Liver (tissue), 8 donors: ENCODE measurements at regions not wholly inside any gene's neighbourhood (a gene's known extent, or its start where the extent isn't known, plus 50 kb on each side); places are given as distances from the start of the nearest gene placed in this dataset.

Experiments
- DNase-seq: peaks from one replicate; pipeline ENCODE4 v3.0.0-alpha.2; 2017; ENCODE audit warnings: low spot score
- H3K27ac ChIP-seq, 2 donors: one replicate each; pipeline ENCODE4 v1.7.0; 2013; ENCODE audit warnings: inconsistent platforms in 2 of 2, low read length in 2 of 2, control low read depth in 1 of 2, low read depth in 1 of 2, mild to moderate bottlenecking in 1 of 2
- H3K27me3 ChIP-seq, 4 donors: one replicate each; pipeline versions ENCODE4 v1.6.1 to v1.7.0; 2013; ENCODE audit warnings: low read length in 3 of 4, inconsistent platforms in 1 of 4, mild to moderate bottlenecking in 1 of 4, moderate library complexity in 1 of 4; ENCODE audit not compliant: control insufficient read depth in 4 of 4, insufficient read depth in 4 of 4
- H3K36me3 ChIP-seq, 4 donors: one replicate each; pipeline versions ENCODE4 v1.6.1 to v1.7.0; 2013; ENCODE audit warnings: low read length in 3 of 4, mild to moderate bottlenecking in 3 of 4, low read depth in 1 of 4, moderate library complexity in 1 of 4; ENCODE audit not compliant: control insufficient read depth in 4 of 4, insufficient read depth in 3 of 4
- H3K4me1 ChIP-seq, 4 donors: one replicate each; pipeline versions ENCODE4 v1.6.1 to v1.7.0; 2013; ENCODE audit warnings: low read length in 3 of 4, mild to moderate bottlenecking in 3 of 4, moderate library complexity in 1 of 4; ENCODE audit not compliant: control insufficient read depth in 4 of 4, insufficient read depth in 4 of 4
- H3K4me3 ChIP-seq, 3 donors: one replicate each; pipeline versions ENCODE4 v1.6.1 to v1.7.0; 2013; ENCODE audit warnings: low read length in 3 of 3, control low read depth in 1 of 3, low read depth in 1 of 3, mild to moderate bottlenecking in 1 of 3
- H3K9ac ChIP-seq, 2 donors: one replicate each; pipeline ENCODE4 v1.7.0; 2013; ENCODE audit warnings: low read length in 2 of 2, mild to moderate bottlenecking in 2 of 2, moderate library complexity in 2 of 2, control low read depth in 1 of 2, low read depth in 1 of 2
- H3K9me3 ChIP-seq, 4 donors: one replicate each; pipeline versions ENCODE4 v1.6.1 to v1.7.0; 2013; ENCODE audit warnings: low read length in 3 of 4; ENCODE audit not compliant: control insufficient read depth in 4 of 4
- EGR1 ChIP-seq, 2 donors: IDR thresholded peaks; 2 replicates each; pipeline ENCODE4 v1.6.1; 2016 to 2018; ENCODE audit warnings: antibody characterized with exemption in 2 of 2, low read depth in 2 of 2
- FOXA1 ChIP-seq: IDR thresholded peaks from 2 replicates; pipeline ENCODE4 v1.6.1; 2016; ENCODE audit warnings: antibody characterized with exemption
- GABPA ChIP-seq, 2 donors: IDR thresholded peaks in 1 of 2; conservative IDR thresholded peaks in 1 of 2; 2 replicates each; pipeline ENCODE4 v1.6.1; 2016; ENCODE audit warnings: antibody characterized with exemption in 2 of 2, mild to moderate bottlenecking in 1 of 2, moderate library complexity in 1 of 2
- HNF4A ChIP-seq, 2 donors: conservative IDR thresholded peaks; 2 replicates each; pipeline ENCODE4 v1.6.1; 2016; ENCODE audit warnings: antibody characterized with exemption in 2 of 2, mild to moderate bottlenecking in 2 of 2
- HNF4G ChIP-seq: IDR thresholded peaks from 2 replicates; pipeline ENCODE4 v1.6.1; 2016; ENCODE audit warnings: antibody characterized with exemption
- JUND ChIP-seq, 2 donors: IDR thresholded peaks; 2 replicates each; pipeline ENCODE4 v1.6.1; 2016; ENCODE audit warnings: antibody characterized with exemption in 2 of 2
- NR2F2 ChIP-seq: IDR thresholded peaks from 2 replicates; pipeline ENCODE4 v1.6.1; 2016; ENCODE audit warnings: antibody characterized with exemption
- RAD21 ChIP-seq, 2 donors: IDR thresholded peaks; 2 replicates each; pipeline ENCODE4 v1.6.1; 2016; ENCODE audit warnings: antibody characterized with exemption in 2 of 2, mild to moderate bottlenecking in 2 of 2
- RXRA ChIP-seq, 2 donors: IDR thresholded peaks; 2 replicates each; pipeline ENCODE4 v1.6.1; 2017 to 2018; ENCODE audit warnings: antibody characterized with exemption in 2 of 2, mild to moderate bottlenecking in 1 of 2
- SP1 ChIP-seq: IDR thresholded peaks from 2 replicates; pipeline ENCODE4 v1.6.1; 2018; ENCODE audit warnings: antibody characterized with exemption, mild to moderate bottlenecking
- TAF1 ChIP-seq: conservative IDR thresholded peaks from 2 replicates; pipeline ENCODE4 v1.6.1; 2016; ENCODE audit warnings: antibody characterized with exemption, mild to moderate bottlenecking
- YY1 ChIP-seq: IDR thresholded peaks from 2 replicates; pipeline ENCODE4 v1.6.1; 2016; ENCODE audit warnings: antibody characterized with exemption, mild to moderate bottlenecking
- WGBS: extraction: QIAGEN DNeasy Blood & Tissue Kit; methylation state at CpG from one replicate; pipeline ENCODE4 v1.1.7; 2013; 5-methylcytosine and 5-hydroxymethylcytosine counted together
- TF ChIP-seq, protein P1 (sequence below): fragments of 150-350 bp; IDR thresholded peaks from 2 replicates; pipeline ENCODE4 v1.5.1; 2017; ENCODE audit warnings: improper control_type of control experiment, low read depth, low read length; ENCODE audit not compliant: missing input control
- TF ChIP-seq, protein P2 (sequence below): IDR thresholded peaks from 2 replicates; pipeline ENCODE4 v1.6.1; 2016; ENCODE audit warnings: antibody characterized with exemption
- TF ChIP-seq, protein P3 (sequence below): IDR thresholded peaks from 2 replicates; pipeline ENCODE4 v1.6.1; 2016; ENCODE audit warnings: antibody characterized with exemption
- TF ChIP-seq, protein P4 (sequence below): IDR thresholded peaks from 2 replicates; pipeline ENCODE4 v1.6.1; 2016; ENCODE audit warnings: antibody characterized with exemption, mild to moderate bottlenecking
- TF ChIP-seq, protein P5 (sequence below): IDR thresholded peaks from 2 replicates; pipeline ENCODE4 v1.6.1; 2016; ENCODE audit warnings: antibody characterized with exemption
- donor health status: healthy.
- donor health status: healthy.
- donor health status: healthy.
- donor health status: healthy.
- donor health status: healthy.

DNA sequence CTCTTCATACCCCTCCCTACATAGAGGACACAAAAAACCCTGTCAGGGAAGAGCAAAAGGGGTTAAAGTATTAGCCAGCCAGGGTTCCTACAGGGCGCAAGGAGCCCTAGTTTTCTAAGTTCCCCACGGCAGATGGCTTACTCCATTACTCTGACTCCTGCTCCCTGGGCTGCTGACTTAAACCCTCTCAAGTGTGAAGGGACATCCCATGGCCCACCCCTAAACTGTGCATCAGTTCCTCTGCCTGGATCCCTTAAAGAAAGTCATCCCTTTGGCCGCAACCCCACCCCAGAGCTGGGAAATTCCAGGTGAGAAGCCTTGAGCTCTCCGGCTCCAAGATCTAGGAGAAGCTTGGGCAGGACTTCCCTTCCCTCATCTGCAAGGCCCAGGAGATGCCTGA lies 236.0 kb downstream of the TOMM20 start:
- Histone ChIP-seq H3K27me3 (no peaks in the 10 kb centered on the region), H3K4me3 (no peak overlapping the region), H3K36me3 (no peaks in the 10 kb centered on the region), H3K4me1 (peaks cover 0 to 5% (median 1%) of the 10 kb centered on the region in 4 donors), H3K9ac (no peak overlapping the region), H3K27ac (no peak overlapping the region), H3K9me3 (no peaks in the 10 kb centered on the region)
- 91% methylated on average over 4 of the region's 4 CpGs for WGBS
- no peak for DNase-seq
- TF ChIP-seq, protein P1, sequence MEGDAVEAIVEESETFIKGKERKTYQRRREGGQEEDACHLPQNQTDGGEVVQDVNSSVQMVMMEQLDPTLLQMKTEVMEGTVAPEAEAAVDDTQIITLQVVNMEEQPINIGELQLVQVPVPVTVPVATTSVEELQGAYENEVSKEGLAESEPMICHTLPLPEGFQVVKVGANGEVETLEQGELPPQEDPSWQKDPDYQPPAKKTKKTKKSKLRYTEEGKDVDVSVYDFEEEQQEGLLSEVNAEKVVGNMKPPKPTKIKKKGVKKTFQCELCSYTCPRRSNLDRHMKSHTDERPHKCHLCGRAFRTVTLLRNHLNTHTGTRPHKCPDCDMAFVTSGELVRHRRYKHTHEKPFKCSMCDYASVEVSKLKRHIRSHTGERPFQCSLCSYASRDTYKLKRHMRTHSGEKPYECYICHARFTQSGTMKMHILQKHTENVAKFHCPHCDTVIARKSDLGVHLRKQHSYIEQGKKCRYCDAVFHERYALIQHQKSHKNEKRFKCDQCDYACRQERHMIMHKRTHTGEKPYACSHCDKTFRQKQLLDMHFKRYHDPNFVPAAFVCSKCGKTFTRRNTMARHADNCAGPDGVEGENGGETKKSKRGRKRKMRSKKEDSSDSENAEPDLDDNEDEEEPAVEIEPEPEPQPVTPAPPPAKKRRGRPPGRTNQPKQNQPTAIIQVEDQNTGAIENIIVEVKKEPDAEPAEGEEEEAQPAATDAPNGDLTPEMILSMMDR: no peak
- no peak for TF ChIP-seq FOXA1
- TF ChIP-seq, protein P2, sequence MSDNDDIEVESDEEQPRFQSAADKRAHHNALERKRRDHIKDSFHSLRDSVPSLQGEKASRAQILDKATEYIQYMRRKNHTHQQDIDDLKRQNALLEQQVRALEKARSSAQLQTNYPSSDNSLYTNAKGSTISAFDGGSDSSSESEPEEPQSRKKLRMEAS: no peak
- TF ChIP-seq, protein P3, sequence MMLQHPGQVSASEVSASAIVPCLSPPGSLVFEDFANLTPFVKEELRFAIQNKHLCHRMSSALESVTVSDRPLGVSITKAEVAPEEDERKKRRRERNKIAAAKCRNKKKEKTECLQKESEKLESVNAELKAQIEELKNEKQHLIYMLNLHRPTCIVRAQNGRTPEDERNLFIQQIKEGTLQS: no peak
- TF ChIP-seq SP1: no peak
- no peak for TF ChIP-seq RXRA (IDR thresholded peaks at IDR 0.05)
- no peak for TF ChIP-seq TAF1
- TF ChIP-seq RAD21 (IDR thresholded peaks at IDR 0.05): no peak
- TF ChIP-seq NR2F2: no peak
- TF ChIP-seq JUND (IDR thresholded peaks at IDR 0.05): no peak
- TF ChIP-seq, protein P4, sequence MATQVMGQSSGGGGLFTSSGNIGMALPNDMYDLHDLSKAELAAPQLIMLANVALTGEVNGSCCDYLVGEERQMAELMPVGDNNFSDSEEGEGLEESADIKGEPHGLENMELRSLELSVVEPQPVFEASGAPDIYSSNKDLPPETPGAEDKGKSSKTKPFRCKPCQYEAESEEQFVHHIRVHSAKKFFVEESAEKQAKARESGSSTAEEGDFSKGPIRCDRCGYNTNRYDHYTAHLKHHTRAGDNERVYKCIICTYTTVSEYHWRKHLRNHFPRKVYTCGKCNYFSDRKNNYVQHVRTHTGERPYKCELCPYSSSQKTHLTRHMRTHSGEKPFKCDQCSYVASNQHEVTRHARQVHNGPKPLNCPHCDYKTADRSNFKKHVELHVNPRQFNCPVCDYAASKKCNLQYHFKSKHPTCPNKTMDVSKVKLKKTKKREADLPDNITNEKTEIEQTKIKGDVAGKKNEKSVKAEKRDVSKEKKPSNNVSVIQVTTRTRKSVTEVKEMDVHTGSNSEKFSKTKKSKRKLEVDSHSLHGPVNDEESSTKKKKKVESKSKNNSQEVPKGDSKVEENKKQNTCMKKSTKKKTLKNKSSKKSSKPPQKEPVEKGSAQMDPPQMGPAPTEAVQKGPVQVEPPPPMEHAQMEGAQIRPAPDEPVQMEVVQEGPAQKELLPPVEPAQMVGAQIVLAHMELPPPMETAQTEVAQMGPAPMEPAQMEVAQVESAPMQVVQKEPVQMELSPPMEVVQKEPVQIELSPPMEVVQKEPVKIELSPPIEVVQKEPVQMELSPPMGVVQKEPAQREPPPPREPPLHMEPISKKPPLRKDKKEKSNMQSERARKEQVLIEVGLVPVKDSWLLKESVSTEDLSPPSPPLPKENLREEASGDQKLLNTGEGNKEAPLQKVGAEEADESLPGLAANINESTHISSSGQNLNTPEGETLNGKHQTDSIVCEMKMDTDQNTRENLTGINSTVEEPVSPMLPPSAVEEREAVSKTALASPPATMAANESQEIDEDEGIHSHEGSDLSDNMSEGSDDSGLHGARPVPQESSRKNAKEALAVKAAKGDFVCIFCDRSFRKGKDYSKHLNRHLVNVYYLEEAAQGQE: no peak
- TF ChIP-seq, protein P5, sequence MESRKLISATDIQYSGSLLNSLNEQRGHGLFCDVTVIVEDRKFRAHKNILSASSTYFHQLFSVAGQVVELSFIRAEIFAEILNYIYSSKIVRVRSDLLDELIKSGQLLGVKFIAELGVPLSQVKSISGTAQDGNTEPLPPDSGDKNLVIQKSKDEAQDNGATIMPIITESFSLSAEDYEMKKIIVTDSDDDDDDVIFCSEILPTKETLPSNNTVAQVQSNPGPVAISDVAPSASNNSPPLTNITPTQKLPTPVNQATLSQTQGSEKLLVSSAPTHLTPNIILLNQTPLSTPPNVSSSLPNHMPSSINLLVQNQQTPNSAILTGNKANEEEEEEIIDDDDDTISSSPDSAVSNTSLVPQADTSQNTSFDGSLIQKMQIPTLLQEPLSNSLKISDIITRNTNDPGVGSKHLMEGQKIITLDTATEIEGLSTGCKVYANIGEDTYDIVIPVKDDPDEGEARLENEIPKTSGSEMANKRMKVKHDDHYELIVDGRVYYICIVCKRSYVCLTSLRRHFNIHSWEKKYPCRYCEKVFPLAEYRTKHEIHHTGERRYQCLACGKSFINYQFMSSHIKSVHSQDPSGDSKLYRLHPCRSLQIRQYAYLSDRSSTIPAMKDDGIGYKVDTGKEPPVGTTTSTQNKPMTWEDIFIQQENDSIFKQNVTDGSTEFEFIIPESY: no peak
- no peak for TF ChIP-seq HNF4G
- TF ChIP-seq YY1: no peak
- no peak for TF ChIP-seq HNF4A (conservative IDR thresholded peaks at IDR 0.05)
- no peak for TF ChIP-seq EGR1 (IDR thresholded peaks at IDR 0.05; ENCODE audit: low read depth in 2 of 2)

DNA sequence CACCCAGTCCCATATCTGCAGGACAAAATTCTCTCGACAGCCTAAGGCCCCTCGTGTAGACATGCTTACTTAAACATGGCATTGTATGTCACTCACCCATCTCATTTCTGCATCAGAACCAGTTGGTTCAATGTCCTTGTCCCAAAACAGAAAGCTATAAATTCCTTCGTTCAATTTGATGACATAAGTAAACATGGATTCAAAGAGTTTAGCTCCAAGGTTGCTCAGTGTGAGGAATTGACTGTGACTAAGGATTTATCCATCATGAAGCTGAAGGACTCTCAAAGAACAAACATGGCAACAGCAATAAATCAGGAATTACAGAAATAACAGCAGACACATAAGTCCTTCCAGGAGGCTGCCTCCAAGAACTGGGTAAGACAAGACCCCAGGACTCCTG lies 237.2 kb downstream of the TOMM20 start:
- H3K9me3 ChIP-seq: no peaks in the 10 kb centered on the region
- H3K4me3 ChIP-seq: no peak overlapping the region
- peaks cover 0 to 5% (median 1%) of the 10 kb centered on the region in 4 donors for H3K4me1 ChIP-seq
- H3K27me3 ChIP-seq: no peaks in the 10 kb centered on the region
- H3K9ac ChIP-seq: no peak overlapping the region
- WGBS: 87% methylated on average over 3 of the region's 3 CpGs
- no peak for TF ChIP-seq RAD21 (IDR thresholded peaks at IDR 0.05)
- TF ChIP-seq NR2F2: no peak
- TF ChIP-seq YY1: no peak
- TF ChIP-seq RXRA (IDR thresholded peaks at IDR 0.05): no peak
- no peak for TF ChIP-seq SP1
- TF ChIP-seq HNF4G: no peak
- TF ChIP-seq, protein P2: no peak
- TF ChIP-seq GABPA (IDR thresholded peaks at IDR 0.05 in 1 of 2, conservative IDR thresholded peaks at IDR 0.05 in 1 of 2): no peak
- TF ChIP-seq JUND (IDR thresholded peaks at IDR 0.05): no peak
- TF ChIP-seq, protein P1: no peak
- TF ChIP-seq, protein P3: no peak
- no peak for TF ChIP-seq HNF4A (conservative IDR thresholded peaks at IDR 0.05)
- TF ChIP-seq TAF1: no peak
- no peaks in the 10 kb centered on the region for H3K36me3 ChIP-seq
- no peak overlapping the region for H3K27ac ChIP-seq
- DNase-seq: no peak
